IPS DF 6.9 (cell line): ENCODE measurements at regions not wholly inside any gene's neighbourhood (a gene's known extent, or its start where the extent isn't known, plus 50 kb on each side); places are given as distances from the start of the nearest gene placed in this dataset.
"Not testable (repeated sequence)": the region's sequence is repeated elsewhere in the genome, so short reads cannot be mapped to it uniquely, and the experiment has no call there.

Experiments
- DNase-seq: peaks from one replicate; pipeline ENCODE4 v3.0.0-alpha.2; 2013; ENCODE audit warnings: low read depth, low spot score
- H3K27ac ChIP-seq: one replicate; pipeline ENCODE4 v1.5.1; 2013; ENCODE audit warnings: low read length, control low read depth
- H3K27me3 ChIP-seq: 2 replicates; pipeline ENCODE4 v1.6.1; 2013; ENCODE audit warnings: mild to moderate bottlenecking, low read length; ENCODE audit not compliant: control insufficient read depth, insufficient read depth
- H3K36me3 ChIP-seq: 2 replicates; pipeline ENCODE4 v1.6.1; 2013; ENCODE audit warnings: low read length; ENCODE audit not compliant: control insufficient read depth, insufficient read depth
- H3K4me1 ChIP-seq: 2 replicates; pipeline ENCODE4 v1.6.1; 2013; ENCODE audit warnings: low read length; ENCODE audit not compliant: control insufficient read depth, insufficient read depth
- H3K4me3 ChIP-seq: 2 replicates; pipeline ENCODE4 v1.5.1; 2013; ENCODE audit warnings: mild to moderate bottlenecking, low read length
- H3K9me3 ChIP-seq: 2 replicates; pipeline ENCODE4 v1.6.1; 2013; ENCODE audit warnings: low read length, inconsistent platforms; ENCODE audit not compliant: control insufficient read depth, insufficient read depth
- WGBS: extraction: QIAGEN DNeasy Blood & Tissue Kit; methylation state at CpG from one replicate; pipeline ENCODE4 v1.1.7; 2013; ENCODE audit warnings: mixed read lengths, missing lambda C conversion rate; ENCODE audit not compliant: insufficient read length, insufficient coverage; 5-methylcytosine and 5-hydroxymethylcytosine counted together

GRCh38 chr6:125640441-125641150 lies 108.8 kb upstream of the HEY2 start:
- no CpG with 5 or more reads among the region's 5 CpGs for WGBS
- no peak overlapping the region for H3K4me3 ChIP-seq
- no peaks in the 10 kb centered on the region for H3K36me3 ChIP-seq
- no peaks in the 10 kb centered on the region for H3K4me1 ChIP-seq
- DNase-seq = no peak
- H3K9me3 ChIP-seq = no peaks in the 10 kb centered on the region
- no peak overlapping the region for H3K27ac ChIP-seq
- no peaks in the 10 kb centered on the region for H3K27me3 ChIP-seq

- H3K9me3 ChIP-seq, DNase-seq, H3K4me1 ChIP-seq, H3K27me3 ChIP-seq, H3K36me3 ChIP-seq, H3K27ac ChIP-seq, H3K4me3 ChIP-seq: not testable (repeated sequence)
- WGBS = no CpG with 5 or more reads among the region's 27 CpGs
Measured at GRCh38 chr6:125643967-125644661, 105.3 kb upstream of the HEY2 start.

- no peak overlapping the region for H3K27ac ChIP-seq
- no peaks in the 10 kb centered on the region for H3K36me3 ChIP-seq
- H3K9me3 ChIP-seq = no peaks in the 10 kb centered on the region
- H3K27me3 ChIP-seq = no peaks in the 10 kb centered on the region
- no peak overlapping the region for H3K4me3 ChIP-seq
- no peaks in the 10 kb centered on the region for H3K4me1 ChIP-seq
- DNase-seq = no peak
- no CpG with 5 or more reads among the region's 4 CpGs for WGBS
Measured at GRCh38 chr6:125647391-125647790, 102.0 kb upstream of the HEY2 start.

- H3K27me3 ChIP-seq, H3K4me1 ChIP-seq, H3K9me3 ChIP-seq, H3K27ac ChIP-seq, H3K36me3 ChIP-seq, DNase-seq, H3K4me3 ChIP-seq: not testable (repeated sequence)
Measured at GRCh38 chr6:125653752-125654151, 95.7 kb upstream of the HEY2 start.

- Histone ChIP-seq H3K4me1 (peaks cover 3% of the 10 kb centered on the region; the same call in 1 of the 2 replicates), H3K27me3 (no peaks in the 10 kb centered on the region), H3K9me3 (no peaks in the 10 kb centered on the region), H3K36me3 (no peaks in the 10 kb centered on the region), H3K4me3 (no peak overlapping the region), H3K27ac (no peak overlapping the region)
- DNase-seq = no peak
- WGBS = no CpG with 5 or more reads among the region's 1 CpG
Measured at GRCh38 chr6:125655511-125655910, 93.9 kb upstream of the HEY2 start.

GRCh38 chr6:125656287-125656870 lies 93.1 kb upstream of the HEY2 start:
- no peak for DNase-seq
- no peak overlapping the region for H3K4me3 ChIP-seq

GRCh38 chr6:125658136-125658535 lies 91.3 kb upstream of the HEY2 start:
- no peak for DNase-seq
- Histone ChIP-seq H3K4me1 (peaks cover 3% of the 10 kb centered on the region; the same call in 1 of the 2 replicates), H3K4me3 (no peak overlapping the region), H3K9me3 (no peaks in the 10 kb centered on the region), H3K36me3 (no peaks in the 10 kb centered on the region), H3K27ac (no peak overlapping the region), H3K27me3 (no peaks in the 10 kb centered on the region)
- no CpG with 5 or more reads among the region's 5 CpGs for WGBS

More at GRCh38 chr6:125656287-125656870, 93.1 kb upstream of the HEY2 start:
- Histone ChIP-seq H3K27me3 (no peaks in the 10 kb centered on the region), H3K36me3 (no peaks in the 10 kb centered on the region), H3K4me1 (peaks cover 3% of the 10 kb centered on the region; the same call in 1 of the 2 replicates), H3K9me3 (no peaks in the 10 kb centered on the region), H3K27ac (no peak overlapping the region)
- WGBS = no CpG with 5 or more reads among the region's 5 CpGs

GRCh38 chr6:125658759-125659431 lies 90.5 kb upstream of the HEY2 start:
- H3K4me3 ChIP-seq = no peak overlapping the region
- no peaks in the 10 kb centered on the region for H3K36me3 ChIP-seq
- no peak for DNase-seq
- H3K4me1 ChIP-seq = peaks cover 3% of the 10 kb centered on the region; the same call in 1 of the 2 replicates
- no peaks in the 10 kb centered on the region for H3K9me3 ChIP-seq
- no peak overlapping the region for H3K27ac ChIP-seq
- no CpG with 5 or more reads among the region's 4 CpGs for WGBS
- no peaks in the 10 kb centered on the region for H3K27me3 ChIP-seq

- Histone ChIP-seq H3K27ac (no peak overlapping the region), H3K4me1 (peaks cover 3% of the 10 kb centered on the region; the same call in 1 of the 2 replicates), H3K36me3 (no peaks in the 10 kb centered on the region), H3K4me3 (no peak overlapping the region), H3K27me3 (no peaks in the 10 kb centered on the region), H3K9me3 (no peaks in the 10 kb centered on the region)
- WGBS = no CpG with 5 or more reads among the region's 1 CpG
- DNase-seq = no peak
Measured at GRCh38 chr6:125659887-125660286, 89.5 kb upstream of the HEY2 start.

- DNase-seq = no peak
- no peak overlapping the region for H3K4me3 ChIP-seq
- H3K36me3 ChIP-seq = no peaks in the 10 kb centered on the region
- WGBS = no CpG with 5 or more reads among the region's 4 CpGs
- no peaks in the 10 kb centered on the region for H3K27me3 ChIP-seq
- peaks cover 3% of the 10 kb centered on the region; the same call in 1 of the 2 replicates for H3K4me1 ChIP-seq
- H3K27ac ChIP-seq = no peak overlapping the region
- H3K9me3 ChIP-seq = no peaks in the 10 kb centered on the region
Measured at GRCh38 chr6:125662296-125662695, 87.1 kb upstream of the HEY2 start.
